CD4-positive, alpha-beta memory T cell (primary cell): ENCODE measurements at regions not wholly inside any gene's neighbourhood (a gene's known extent, or its start where the extent isn't known, plus 50 kb on each side); places are given as distances from the start of the nearest gene placed in this dataset.
"Not testable (repeated sequence)": the region's sequence is repeated elsewhere in the genome, so short reads cannot be mapped to it uniquely, and the experiment has no call there.

ENCODE experiments used
- CTCF ChIA-PET: fragments of 350-600 bp; sonication (Branson Sonifier 250); formaldehyde crosslinking; loops from one replicate; lab custom pipeline; 2021; ENCODE audit warnings: inconsistent platforms; ENCODE audit not compliant: partially characterized antibody; lab: Charles Lee
- POLR2A ChIA-PET: fragments of 350-600 bp; sonication (Branson Sonifier 250); formaldehyde crosslinking; loops from one replicate; lab custom pipeline; 2021; ENCODE audit not compliant: partially characterized antibody; lab: Charles Lee
- DNase-seq, 5 donors: peaks; one replicate each; pipeline versions ENCODE4 v3.0.0 to v3.0.0-alpha.2; 2020 to 2022; ENCODE audit warnings: mixed read lengths in 1 of 5
- H3K27ac ChIP-seq: one replicate; pipeline ENCODE4 v1.7.0; 2013; ENCODE audit warnings: low read depth, low read length
- H3K27me3 ChIP-seq: 2 replicates; pipeline ENCODE4 v1.7.0; 2013; ENCODE audit warnings: mild to moderate bottlenecking, low read length, moderate library complexity; ENCODE audit not compliant: insufficient read depth
- H3K36me3 ChIP-seq: 2 replicates; pipeline ENCODE4 v1.7.0; 2013; ENCODE audit warnings: mild to moderate bottlenecking, low read length, moderate library complexity; ENCODE audit not compliant: insufficient read depth
- H3K4me1 ChIP-seq: 2 replicates; pipeline ENCODE4 v1.7.0; 2013; ENCODE audit warnings: mild to moderate bottlenecking, low read length, moderate library complexity; ENCODE audit not compliant: insufficient read depth
- H3K4me3 ChIP-seq, 2 donors: one replicate each; pipeline ENCODE4 v1.7.0; 2013; ENCODE audit warnings: low read length in 2 of 2, mild to moderate bottlenecking in 1 of 2
- H3K9me3 ChIP-seq, 2 donors: one replicate each; pipeline ENCODE4 v1.7.0; 2013; ENCODE audit warnings: low read length in 2 of 2, control low read depth in 1 of 2; ENCODE audit not compliant: control insufficient read depth in 1 of 2
- H3K27ac Mint-ChIP-seq, 7 donors: one replicate each; pipeline ENCODE4 v1.8.0; 2020 to 2021; ENCODE audit warnings: mixed read lengths in 7 of 7, mild to moderate bottlenecking in 6 of 7, inconsistent platforms in 3 of 7, moderate library complexity in 3 of 7
- H3K27me3 Mint-ChIP-seq, 2 donors: one replicate each; pipeline ENCODE4 v1.8.0; 2020 to 2021; ENCODE audit warnings: mixed read lengths in 2 of 2
- H3K36me3 Mint-ChIP-seq, 2 donors: one replicate each; pipeline ENCODE4 v1.8.0; 2020 to 2021; ENCODE audit warnings: mixed read lengths in 2 of 2, inconsistent platforms in 1 of 2, mild to moderate bottlenecking in 1 of 2
- H3K4me1 Mint-ChIP-seq, 4 donors: one replicate each; pipeline ENCODE4 v1.8.0; 2020 to 2021; ENCODE audit warnings: mixed read lengths in 4 of 4, mild to moderate bottlenecking in 1 of 4
- H3K4me3 Mint-ChIP-seq, 8 donors: one replicate each; pipeline ENCODE4 v1.8.0; 2020 to 2021; ENCODE audit warnings: mixed read lengths in 8 of 8, mild to moderate bottlenecking in 7 of 8, moderate library complexity in 6 of 8, inconsistent platforms in 3 of 8
- H3K9me3 Mint-ChIP-seq, 8 donors: one replicate each; pipeline ENCODE4 v1.8.0; 2020 to 2021; ENCODE audit warnings: mixed read lengths in 8 of 8, mild to moderate bottlenecking in 5 of 8, inconsistent platforms in 3 of 8, moderate library complexity in 1 of 8
- intact Hi-C: fragments of 100-400 bp; cut with micrococcal nuclease; formaldehyde crosslinking; loops from one replicate; pipeline ENCODE4 v1.15.1; 2023

DNA sequence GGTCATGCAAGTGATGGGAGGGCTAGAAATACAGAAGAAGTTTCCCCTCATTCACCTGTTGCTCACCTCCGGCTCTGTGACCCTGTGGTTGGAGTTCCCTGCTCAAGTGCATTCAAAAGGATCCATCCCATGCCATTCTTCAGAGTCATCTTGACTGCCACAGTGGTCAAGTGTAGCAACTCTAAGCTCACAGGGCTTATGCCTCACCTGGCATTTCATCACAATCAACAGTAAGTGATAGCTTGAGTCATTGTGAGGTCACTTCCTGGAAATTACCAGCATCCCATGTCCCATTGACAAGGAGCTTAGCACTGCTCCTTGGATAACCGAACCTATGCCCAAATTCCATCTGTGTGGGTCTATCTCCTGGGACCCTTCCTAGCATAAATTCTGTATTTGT lies 55.6 kb downstream of the OR4C45 start:
- no peaks in the 10 kb centered on the region for H3K36me3 Mint-ChIP-seq
- ChIA-PET CTCF (no interaction called here), POLR2A (no interaction called here)
- H3K9me3 ChIP-seq = no peaks in the 10 kb centered on the region
- H3K4me3 ChIP-seq = no peak overlapping the region
- H3K27me3 ChIP-seq = no peaks in the 10 kb centered on the region
- no peaks in the 10 kb centered on the region for H3K4me1 ChIP-seq
- H3K9me3 Mint-ChIP-seq = peaks cover 0 to 16% (median 6%) of the 10 kb centered on the region in 8 donors
- H3K36me3 ChIP-seq = no peaks in the 10 kb centered on the region
- H3K4me3 Mint-ChIP-seq = no peak overlapping the region
- intact Hi-C loops = no loop called here
- H3K27me3 Mint-ChIP-seq = no peaks in the 10 kb centered on the region
- H3K4me1 Mint-ChIP-seq = no peaks in the 10 kb centered on the region
- no peak overlapping the region for H3K27ac Mint-ChIP-seq
- DNase-seq = no peak
- H3K27ac ChIP-seq = no peak overlapping the region

DNA sequence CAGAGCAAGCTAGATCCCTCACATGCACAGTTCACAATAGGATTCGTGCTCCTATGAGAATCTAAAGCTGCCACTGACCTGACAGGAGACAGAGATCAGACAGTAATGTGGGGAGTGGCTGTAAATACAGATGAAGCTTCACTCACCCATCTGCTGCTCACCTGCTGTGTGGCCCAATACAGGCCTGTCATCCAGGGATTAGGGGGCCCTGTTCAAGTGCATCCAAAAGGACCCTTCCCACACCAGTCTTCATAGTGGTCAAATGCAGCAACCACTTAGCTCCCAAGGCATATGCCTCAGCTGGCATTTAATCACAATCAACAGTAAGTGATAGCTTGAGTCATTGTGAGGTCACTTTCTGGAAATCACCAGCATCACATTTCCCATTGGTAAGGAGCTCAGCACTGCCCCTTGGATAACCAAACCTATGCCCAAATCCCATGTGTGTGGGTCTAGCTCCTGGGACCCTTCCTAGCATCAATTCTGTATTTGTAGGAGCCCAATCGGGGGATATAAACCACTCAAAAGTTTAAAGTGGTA lies 65.6 kb downstream of the OR4C45 start:
- POLR2A ChIA-PET = no interaction called here

DNA sequence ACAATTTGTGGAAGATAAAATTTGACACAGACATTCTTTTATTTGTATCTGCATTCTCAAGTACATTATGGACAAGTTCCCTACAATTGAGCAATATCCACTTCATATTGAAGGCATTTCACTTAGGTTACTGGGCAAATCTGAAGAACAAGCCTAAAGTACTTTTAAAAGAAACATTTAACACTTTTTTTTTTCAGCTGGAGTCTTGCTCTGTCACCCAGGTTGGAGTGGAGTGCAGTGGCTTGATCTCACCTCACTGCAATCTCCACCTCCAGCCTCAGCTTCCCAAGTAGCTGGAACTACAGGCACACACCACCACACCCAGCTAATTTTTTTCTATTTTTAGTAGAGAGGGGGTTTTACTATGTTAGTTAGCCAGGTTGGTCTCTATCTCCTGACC lies 70.2 kb downstream of the OR4C45 start:
- no peaks in the 10 kb centered on the region for H3K36me3 ChIP-seq
- no peaks in the 10 kb centered on the region for H3K4me1 Mint-ChIP-seq
- H3K9me3 ChIP-seq = no peaks in the 10 kb centered on the region
- no peaks in the 10 kb centered on the region for H3K36me3 Mint-ChIP-seq
- intact Hi-C loops = no loop called here
- DNase-seq = no peak
- no peak overlapping the region for H3K27ac ChIP-seq
- POLR2A ChIA-PET = no interaction called here
- CTCF ChIA-PET = no interaction called here
- no peak overlapping the region for H3K4me3 ChIP-seq
- H3K4me1 ChIP-seq = no peaks in the 10 kb centered on the region
- H3K9me3 Mint-ChIP-seq = peaks cover 0 to 6% (median 0%) of the 10 kb centered on the region in 8 donors
- H3K27me3 ChIP-seq = no peaks in the 10 kb centered on the region
- no peak overlapping the region for H3K27ac Mint-ChIP-seq
- no peaks in the 10 kb centered on the region for H3K27me3 Mint-ChIP-seq
- no peak overlapping the region for H3K4me3 Mint-ChIP-seq

More for the DNA sequence above, 65.6 kb downstream of the OR4C45 start:
- Mint-ChIP-seq H3K27me3 (no peaks in the 10 kb centered on the region), H3K4me3 (no peak overlapping the region), H3K9me3 (peaks cover 0 to 10% (median 6%) of the 10 kb centered on the region in 8 donors), H3K36me3 (no peaks in the 10 kb centered on the region), H3K4me1 (no peaks in the 10 kb centered on the region), H3K27ac (no peak overlapping the region)
- CTCF ChIA-PET = no interaction called here
- H3K27ac ChIP-seq = no peak overlapping the region
- H3K9me3 ChIP-seq = no peaks in the 10 kb centered on the region
- no peaks in the 10 kb centered on the region for H3K36me3 ChIP-seq
- intact Hi-C loops = no loop called here
- H3K4me3 ChIP-seq = no peak overlapping the region
- no peaks in the 10 kb centered on the region for H3K27me3 ChIP-seq
- DNase-seq = no peak
- H3K4me1 ChIP-seq = no peaks in the 10 kb centered on the region

DNA sequence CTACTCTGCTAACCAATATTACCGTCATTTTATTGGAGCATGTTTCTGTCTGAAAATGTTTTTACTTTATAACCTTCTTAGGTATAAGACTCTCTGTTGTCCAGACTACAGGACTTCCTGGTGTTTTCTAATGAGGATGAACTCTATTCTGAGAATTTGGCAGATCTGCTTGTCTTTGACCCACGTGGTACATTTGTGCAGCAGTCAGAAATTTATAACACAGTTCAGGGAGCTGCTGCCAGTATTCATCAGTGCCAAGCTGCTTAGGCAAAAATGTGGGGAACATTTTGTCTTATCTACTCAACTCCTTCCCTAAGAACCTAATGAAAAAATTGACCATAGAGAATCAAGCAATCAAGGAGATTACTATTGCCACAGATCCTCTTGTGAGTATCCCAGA lies 108.0 kb downstream of the OR4C45 start:
- H3K27ac ChIP-seq, H3K27me3 ChIP-seq, H3K4me1 ChIP-seq, H3K9me3 ChIP-seq, H3K27me3 Mint-ChIP-seq, H3K36me3 Mint-ChIP-seq, H3K36me3 ChIP-seq, POLR2A ChIA-PET, DNase-seq, intact Hi-C loops, H3K4me3 Mint-ChIP-seq, CTCF ChIA-PET, H3K4me1 Mint-ChIP-seq, H3K27ac Mint-ChIP-seq, H3K4me3 ChIP-seq: not testable (repeated sequence)
- peaks cover 2 to 29% (median 23%) of the 10 kb centered on the region in 8 donors for H3K9me3 Mint-ChIP-seq

DNA sequence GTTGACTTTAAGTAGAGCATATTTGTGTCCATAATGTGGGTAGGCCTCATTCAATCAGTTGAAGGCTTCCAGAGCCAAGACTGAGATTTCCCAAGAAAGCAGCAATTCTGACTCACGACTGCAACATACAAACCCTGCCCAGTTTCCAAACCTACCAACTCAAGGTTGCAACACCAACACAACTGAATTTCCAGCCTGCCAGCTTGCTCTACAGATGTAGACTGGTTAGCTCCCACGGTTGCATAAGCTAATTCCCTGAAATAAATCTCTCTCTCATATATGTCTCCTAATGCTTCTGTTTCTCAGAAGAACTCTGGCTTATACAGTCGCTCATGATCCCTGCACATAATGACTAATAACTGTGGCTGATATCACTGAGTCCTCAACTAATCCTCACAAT lies 113.6 kb downstream of the OR4C45 start:
- H3K36me3 ChIP-seq, H3K9me3 ChIP-seq, H3K4me3 Mint-ChIP-seq, H3K4me1 ChIP-seq, H3K27me3 Mint-ChIP-seq, DNase-seq, POLR2A ChIA-PET, H3K4me3 ChIP-seq, H3K4me1 Mint-ChIP-seq, H3K27ac ChIP-seq, H3K27ac Mint-ChIP-seq, H3K36me3 Mint-ChIP-seq, CTCF ChIA-PET, intact Hi-C loops, H3K27me3 ChIP-seq: not testable (repeated sequence)
- peaks cover 0 to 38% (median 23%) of the 10 kb centered on the region in 8 donors for H3K9me3 Mint-ChIP-seq

DNA sequence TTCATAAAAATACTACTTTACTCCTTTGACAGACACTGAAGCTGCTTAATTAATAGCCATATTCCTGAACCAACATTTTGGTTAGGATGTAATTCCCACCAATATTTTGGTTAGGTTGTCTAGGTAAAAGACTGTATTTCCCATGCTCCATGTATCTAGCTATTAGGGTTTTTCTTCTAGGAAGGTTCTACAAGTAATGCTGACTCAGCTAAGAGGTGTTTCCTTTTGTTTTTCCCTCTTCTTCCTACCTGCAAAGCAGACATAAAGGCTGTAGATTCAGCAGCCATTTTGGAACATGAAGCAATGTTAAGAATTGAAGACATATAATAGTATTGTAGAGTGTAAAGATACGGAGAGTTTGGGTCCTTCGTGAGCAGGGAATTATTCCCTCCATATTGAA lies 115.3 kb downstream of the OR4C45 start:
- CTCF ChIA-PET, POLR2A ChIA-PET, H3K36me3 Mint-ChIP-seq, H3K4me1 Mint-ChIP-seq, H3K27ac ChIP-seq, H3K36me3 ChIP-seq, H3K27me3 ChIP-seq, H3K9me3 ChIP-seq, H3K4me1 ChIP-seq, H3K27ac Mint-ChIP-seq, DNase-seq, intact Hi-C loops, H3K4me3 Mint-ChIP-seq, H3K27me3 Mint-ChIP-seq, H3K4me3 ChIP-seq: not testable (repeated sequence)
- peaks cover 0 to 37% (median 28%) of the 10 kb centered on the region in 8 donors for H3K9me3 Mint-ChIP-seq

DNA sequence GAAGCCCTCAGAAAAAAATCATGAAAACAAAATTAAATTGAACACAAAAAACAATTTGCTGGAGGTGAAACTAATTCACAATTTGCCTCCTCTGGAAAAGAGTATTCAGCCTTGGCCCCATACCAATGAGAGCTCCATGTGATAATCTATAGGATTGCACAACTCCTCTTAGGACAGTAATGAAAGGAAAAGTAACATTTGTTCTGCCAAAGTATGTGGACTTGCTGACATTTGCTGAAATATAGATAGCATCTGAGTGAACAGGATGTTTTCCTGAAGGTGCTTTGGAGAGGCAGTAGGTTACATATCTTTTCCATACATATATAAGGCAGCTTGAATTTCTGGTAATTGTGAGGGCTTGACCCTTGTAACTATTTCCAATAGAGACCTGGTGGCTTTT lies 122.8 kb downstream of the OR4C45 start:
- Histone ChIP-seq H3K36me3 (no peaks in the 10 kb centered on the region), H3K4me1 (no peaks in the 10 kb centered on the region), H3K27me3 (no peaks in the 10 kb centered on the region), H3K27ac (no peak overlapping the region), H3K4me3 (no peak overlapping the region), H3K9me3 (no peaks in the 10 kb centered on the region)
- Mint-ChIP-seq H3K4me1 (no peaks in the 10 kb centered on the region), H3K9me3 (peaks cover 2 to 39% (median 27%) of the 10 kb centered on the region in 8 donors), H3K36me3 (no peaks in the 10 kb centered on the region), H3K27me3 (no peaks in the 10 kb centered on the region), H3K4me3 (no peak overlapping the region), H3K27ac (no peak overlapping the region)
- intact Hi-C loops = no loop called here
- DNase-seq = no peak
- POLR2A ChIA-PET = no interaction called here
- CTCF ChIA-PET = no interaction called here

DNA sequence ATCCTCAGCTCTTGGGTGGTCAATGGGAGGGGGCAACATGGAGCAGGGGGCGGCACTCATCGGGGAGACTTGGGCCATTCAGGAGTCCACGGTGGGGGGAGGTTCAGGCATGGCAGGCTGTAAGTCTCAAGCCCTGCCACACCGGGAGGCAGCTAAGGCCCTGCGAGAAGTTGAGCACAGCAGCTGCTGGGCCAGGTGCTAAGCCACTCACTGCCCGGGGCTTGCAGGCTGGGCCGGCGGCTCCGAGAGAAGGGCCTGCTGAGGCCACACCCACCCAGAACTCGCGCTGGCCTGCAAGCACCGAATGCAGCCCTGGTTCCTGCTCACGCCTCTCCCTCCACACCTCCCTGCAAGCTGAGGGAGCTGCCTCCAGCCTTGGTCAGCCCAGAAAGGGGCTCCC lies 131.4 kb downstream of the OR4C45 start:
- Histone ChIP-seq H3K27me3 (no peaks in the 10 kb centered on the region), H3K4me3 (no peak overlapping the region), H3K36me3 (no peaks in the 10 kb centered on the region), H3K9me3 (no peaks in the 10 kb centered on the region), H3K27ac (no peak overlapping the region), H3K4me1 (no peaks in the 10 kb centered on the region)
- CTCF ChIA-PET = no interaction called here
- Mint-ChIP-seq H3K27me3 (no peaks in the 10 kb centered on the region), H3K36me3 (no peaks in the 10 kb centered on the region), H3K9me3 (peaks cover 4 to 31% (median 15%) of the 10 kb centered on the region in 8 donors), H3K27ac (no peak overlapping the region), H3K4me3 (no peak overlapping the region), H3K4me1 (no peaks in the 10 kb centered on the region)
- POLR2A ChIA-PET = no interaction called here
- intact Hi-C loops = no loop called here
- DNase-seq = no peak
